ENCODE measurements at regions not wholly inside any gene's neighbourhood (a gene's known extent, or its start where the extent isn't known, plus 50 kb on each side); places are given as distances from the start of the nearest gene placed in this dataset.

GRCh38 chr10:128542659-128543058 lies 416.4 kb upstream of the MKI67 start:
- no peak for TF ChIP-seq CTCF (IDR thresholded peaks at IDR 0.05; ENCODE audit: extremely low read depth, missing control alignments)
- no peak for DNase-seq (ENCODE audit: low spot score)

GRCh38 chr10:128543151-128543550 lies 416.9 kb upstream of the MKI67 start:
- no peak for TF ChIP-seq CTCF (IDR thresholded peaks at IDR 0.05; ENCODE audit: extremely low read depth, missing control alignments)
- DNase-seq (ENCODE audit: low spot score) = no peak

- DNase-seq (ENCODE audit: low spot score) = no peak
- no peak for TF ChIP-seq CTCF (IDR thresholded peaks at IDR 0.05; ENCODE audit: extremely low read depth, missing control alignments)
Observed at GRCh38 chr10:128545216-128545615, 419.0 kb upstream of the MKI67 start.

- no peak for DNase-seq (ENCODE audit: low spot score)
- TF ChIP-seq CTCF (IDR thresholded peaks at IDR 0.05; ENCODE audit: extremely low read depth, missing control alignments) = no peak
Observed at GRCh38 chr10:128546651-128547165, 420.5 kb upstream of the MKI67 start.

GRCh38 chr10:128549101-128549608 lies 422.9 kb upstream of the MKI67 start:
- TF ChIP-seq CTCF (IDR thresholded peaks at IDR 0.05; ENCODE audit: extremely low read depth, missing control alignments) = no peak
- DNase-seq (ENCODE audit: low spot score) = no peak

GRCh38 chr10:128550045-128550444 lies 423.8 kb upstream of the MKI67 start:
- TF ChIP-seq CTCF (IDR thresholded peaks at IDR 0.05; ENCODE audit: extremely low read depth, missing control alignments) = no peak
- DNase-seq (ENCODE audit: low spot score) = no peak

GRCh38 chr10:128551475-128551874 lies 425.3 kb upstream of the MKI67 start:
- TF ChIP-seq CTCF (IDR thresholded peaks at IDR 0.05; ENCODE audit: extremely low read depth, missing control alignments) = no peak
- DNase-seq (ENCODE audit: low spot score) = no peak
